HepG2 (cell line): ENCODE measurements at regions not wholly inside any gene's neighbourhood (a gene's known extent, or its start where the extent isn't known, plus 50 kb on each side); places are given as distances from the start of the nearest gene placed in this dataset.
A peak's percentile ranks its signal among the peaks of the same experiment; 100 is the strongest.

Source experiments
- BATF2 ChIP-seq: sonication (generic); formaldehyde crosslinking; IDR thresholded peaks from 2 replicates; pipeline ENCODE4 v1.8.0; 2022; ENCODE audit warnings: mild to moderate bottlenecking, missing genetic modification reagents, moderate library complexity
- BCL6 ChIP-seq: IDR thresholded peaks from 2 replicates; pipeline ENCODE4 v1.6.1; 2016; ENCODE audit warnings: missing genetic modification reagents, missing compliant biosample characterization
- CERS6 ChIP-seq: sonication (generic); formaldehyde crosslinking; IDR thresholded peaks from 2 replicates; pipeline ENCODE4 v1.5.0; 2020; ENCODE audit warnings: missing genetic modification reagents
- DPF2 ChIP-seq: sonication (generic); formaldehyde crosslinking; IDR thresholded peaks from 2 replicates; pipeline ENCODE4 v1.4.0; 2020; ENCODE audit warnings: mild to moderate bottlenecking, low read depth, missing genetic modification reagents, borderline replicate concordance
- MED8 ChIP-seq: sonication (generic); formaldehyde crosslinking; IDR thresholded peaks from 2 replicates; pipeline ENCODE4 v1.8.1; 2023; ENCODE audit warnings: mild to moderate bottlenecking, missing genetic modification reagents; ENCODE audit not compliant: insufficient replicate concordance
- MYPOP ChIP-seq: sonication (generic); formaldehyde crosslinking; IDR thresholded peaks from 2 replicates; pipeline ENCODE4 v1.8.1; 2023; ENCODE audit warnings: mild to moderate bottlenecking, moderate library complexity, missing genetic modification reagents
- PAX8 ChIP-seq: sonication (generic); formaldehyde crosslinking; IDR thresholded peaks from 2 replicates; pipeline ENCODE4 v1.8.0; 2022; ENCODE audit warnings: mild to moderate bottlenecking, missing genetic modification reagents, borderline replicate concordance
- RELA ChIP-seq: sonication (generic); formaldehyde crosslinking; IDR thresholded peaks from 2 replicates; pipeline ENCODE4 v1.4.0; 2020; ENCODE audit warnings: missing genetic modification reagents
- SOX6 ChIP-seq, 2 experiments: fragments of 450-650 bp in 1 of 2; sonication (generic) in 1 of 2; formaldehyde crosslinking in 1 of 2; IDR thresholded peaks; 2 replicates each; pipeline versions ENCODE4 v1.4.0 to v1.6.1; 2017 to 2020; ENCODE audit warnings: antibody characterized with exemption in 1 of 2, mild to moderate bottlenecking in 1 of 2, missing genetic modification reagents in 1 of 2
- TRIM24 ChIP-seq: sonication (generic); formaldehyde crosslinking; IDR thresholded peaks from 2 replicates; pipeline ENCODE4 v1.8.0; 2022; ENCODE audit warnings: mild to moderate bottlenecking, missing genetic modification reagents
- WIZ ChIP-seq: sonication (generic); formaldehyde crosslinking; IDR thresholded peaks from 2 replicates; pipeline ENCODE4 v1.5.1; 2020; ENCODE audit warnings: mild to moderate bottlenecking, missing genetic modification reagents
- ZFX ChIP-seq: sonication (generic); formaldehyde crosslinking; IDR thresholded peaks from 2 replicates; pipeline ENCODE4 v1.4.0; 2020; ENCODE audit warnings: mild to moderate bottlenecking, low read depth, missing genetic modification reagents, moderate library complexity
- ZNF460 ChIP-seq: sonication (generic); formaldehyde crosslinking; IDR thresholded peaks from 2 replicates; pipeline ENCODE4 v1.5.1; 2020; ENCODE audit warnings: missing genetic modification reagents, mild to moderate bottlenecking, borderline replicate concordance
- ZNF687 ChIP-seq: sonication (generic); formaldehyde crosslinking; IDR thresholded peaks from 2 replicates; pipeline ENCODE4 v1.5.1; 2020; ENCODE audit warnings: mild to moderate bottlenecking, missing genetic modification reagents, moderate library complexity
- ZSCAN5A ChIP-seq: sonication (generic); formaldehyde crosslinking; IDR thresholded peaks from 2 replicates; pipeline ENCODE4 v1.8.0; 2022; ENCODE audit warnings: mild to moderate bottlenecking, missing genetic modification reagents, borderline replicate concordance

- TF ChIP-seq ZNF687 (CRISPR knock-in tag) (peak; percentile 84), ZNF460 (CRISPR knock-in tag) (peak; percentile 16; the same call in 1 of the 2 replicates), BCL6 (CRISPR knock-in tag) (peak; percentile 83), MED8 (no peak), RELA (no peak), WIZ (CRISPR knock-in tag) (0 out of 2 replicates have a peak, but pooled peaks have one; percentile 27), SOX6 (IDR thresholded peaks at IDR 0.05) (no peak), SOX6 (CRISPR knock-in tag; IDR thresholded peaks at IDR 0.05) (peak; percentile 97), CERS6 (CRISPR knock-in tag) (no peak), TRIM24 (0 out of 2 replicates have a peak, but pooled peaks have one; percentile 33), PAX8 (CRISPR knock-in tag) (no peak), ZFX (CRISPR knock-in tag) (peak; percentile 49), MYPOP (peak; percentile 89), BATF2 (CRISPR knock-in tag) (no peak), DPF2 (CRISPR knock-in tag) (peak; percentile 91), ZSCAN5A (no peak; the same call in 1 of the 2 replicates)
Measured at GRCh38 chr13:29923554-29924481, 73.4 kb upstream of the UBL3 start (continued).
